ENCODE measurements at regions not wholly inside any gene's neighbourhood (a gene's known extent, or its start where the extent isn't known, plus 50 kb on each side); places are given as distances from the start of the nearest gene placed in this dataset.

DNA sequence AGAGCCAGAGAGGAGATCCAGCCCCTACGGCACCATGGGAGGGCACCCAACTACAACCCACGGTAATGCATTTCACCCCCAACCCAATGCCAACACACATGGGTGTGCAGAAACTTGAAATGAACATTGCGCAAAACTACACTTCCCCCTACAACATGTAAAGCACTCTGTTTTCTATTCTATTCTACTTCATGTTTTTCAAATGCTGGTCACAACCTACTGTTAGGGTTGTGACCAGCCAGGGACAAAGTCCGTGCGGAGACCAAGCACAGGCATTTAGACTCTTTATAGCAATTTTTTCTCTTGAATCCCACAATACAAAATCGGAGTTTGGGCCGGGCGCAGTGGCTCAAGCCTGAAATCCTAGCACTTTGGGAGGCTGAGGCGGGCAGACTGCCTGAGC lies 90.6 kb downstream of the MRPL14 start:
- Mint-ChIP-seq H3K27me3 (ENCODE audit: low read depth in 3 of 3) (peaks cover 0 to 6% (median 2%) of the 10 kb centered on the region in 3 donors), H3K4me1 (peaks cover 46% of the 10 kb centered on the region), H3K4me3 (peak overlapping the region in 1 of 2 donors; percentile 67), H3K27ac (peak overlapping the region; percentile 84 to 96 (median 90)), H3K36me3 (peaks cover 3 to 7% of the 10 kb centered on the region in 2 donors), H3K9me3 (peaks cover 0 to 3% (median 0%) of the 10 kb centered on the region in 7 donors)
- Histone ChIP-seq H3K4me1 (ENCODE audit: control insufficient read depth in 1 of 2, insufficient read depth in 2 of 2, low read length in 2 of 2) (peaks cover 45 to 47% of the 10 kb centered on the region in 2 donors), H3K9me3 (replicated peaks in 1 of 2; ENCODE audit: control insufficient read depth in 1 of 2, insufficient read depth in 1 of 2, low read length in 2 of 2) (no peaks in the 10 kb centered on the region), H4K20me1 (ENCODE audit: insufficient read depth, low read length) (no peaks in the 10 kb centered on the region), H3K79me2 (ENCODE audit: insufficient read depth, low read length) (no peaks in the 10 kb centered on the region), H3K4me3 (replicated peaks in 1 of 3; ENCODE audit: low read depth in 2 of 3, low read length in 3 of 3) (peak overlapping the region in 1 of 3 experiments; percentile 36), H3K4me2 (replicated peaks; ENCODE audit: extremely low read depth, low read length, poor library complexity, severe bottlenecking) (peak overlapping the region; percentile 31), H3K9ac (ENCODE audit: insufficient read depth, low read length, poor library complexity, severe bottlenecking) (no peak overlapping the region), H3K27ac (ENCODE audit: low read depth in 1 of 2, low read length in 2 of 2) (peak overlapping the region; percentile 62 to 74), H3K36me3 (replicated peaks in 1 of 2; ENCODE audit: control insufficient read depth in 1 of 2, insufficient read depth in 2 of 2, low read length in 2 of 2) (no peaks in the 10 kb centered on the region), H3K27me3 (ENCODE audit: control insufficient read depth in 2 of 2, insufficient read depth in 2 of 2, low read length in 2 of 2) (no peaks in the 10 kb centered on the region), H2AFZ (ENCODE audit: insufficient read depth, low read depth, low read length, poor library complexity, severe bottlenecking) (no peak overlapping the region)
- TF ChIP-seq, protein P1, sequence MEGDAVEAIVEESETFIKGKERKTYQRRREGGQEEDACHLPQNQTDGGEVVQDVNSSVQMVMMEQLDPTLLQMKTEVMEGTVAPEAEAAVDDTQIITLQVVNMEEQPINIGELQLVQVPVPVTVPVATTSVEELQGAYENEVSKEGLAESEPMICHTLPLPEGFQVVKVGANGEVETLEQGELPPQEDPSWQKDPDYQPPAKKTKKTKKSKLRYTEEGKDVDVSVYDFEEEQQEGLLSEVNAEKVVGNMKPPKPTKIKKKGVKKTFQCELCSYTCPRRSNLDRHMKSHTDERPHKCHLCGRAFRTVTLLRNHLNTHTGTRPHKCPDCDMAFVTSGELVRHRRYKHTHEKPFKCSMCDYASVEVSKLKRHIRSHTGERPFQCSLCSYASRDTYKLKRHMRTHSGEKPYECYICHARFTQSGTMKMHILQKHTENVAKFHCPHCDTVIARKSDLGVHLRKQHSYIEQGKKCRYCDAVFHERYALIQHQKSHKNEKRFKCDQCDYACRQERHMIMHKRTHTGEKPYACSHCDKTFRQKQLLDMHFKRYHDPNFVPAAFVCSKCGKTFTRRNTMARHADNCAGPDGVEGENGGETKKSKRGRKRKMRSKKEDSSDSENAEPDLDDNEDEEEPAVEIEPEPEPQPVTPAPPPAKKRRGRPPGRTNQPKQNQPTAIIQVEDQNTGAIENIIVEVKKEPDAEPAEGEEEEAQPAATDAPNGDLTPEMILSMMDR (IDR thresholded peaks at IDR 0.05) = no peak
- 38% methylated on average over 9 of the region's 9 CpGs for WGBS (ENCODE audit: insufficient coverage)
- peak; percentile 82 to 93 (median 86) for DNase-seq
- intact Hi-C loops (cut with micrococcal nuclease) = loop anchor here (5.0 kb wide), 1 partner anchor 36 kb away; no protein-coding TSS in a partner anchor

DNA sequence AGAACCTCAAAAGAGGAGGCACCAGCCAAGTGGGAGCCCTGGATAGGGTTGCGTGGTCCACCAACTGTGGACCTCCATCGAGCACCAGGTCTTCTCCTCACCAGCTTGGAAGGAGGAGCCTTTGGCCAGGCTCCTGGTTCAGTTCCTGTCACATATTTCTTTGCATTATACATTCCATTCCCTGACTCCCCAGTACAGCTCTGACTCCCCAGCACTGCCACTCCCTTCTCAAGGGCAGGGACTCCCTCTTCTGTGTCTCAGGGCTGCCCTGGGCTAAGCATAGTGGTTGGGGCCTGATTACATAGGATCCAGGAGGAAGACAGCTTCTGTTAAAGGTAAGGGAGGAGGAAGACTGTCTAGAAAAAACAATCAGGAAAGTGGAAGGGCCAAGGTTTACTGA lies 91.1 kb downstream of the MRPL14 start:
- Histone ChIP-seq H3K9me3 (replicated peaks in 1 of 2; ENCODE audit: control insufficient read depth in 1 of 2, insufficient read depth in 1 of 2, low read length in 2 of 2) (no peaks in the 10 kb centered on the region), H3K79me2 (ENCODE audit: insufficient read depth, low read length) (no peaks in the 10 kb centered on the region), H3K27me3 (ENCODE audit: control insufficient read depth in 2 of 2, insufficient read depth in 2 of 2, low read length in 2 of 2) (peaks cover 0 to 1% of the 10 kb centered on the region in 2 donors), H3K36me3 (replicated peaks in 1 of 2; ENCODE audit: control insufficient read depth in 1 of 2, insufficient read depth in 2 of 2, low read length in 2 of 2) (no peaks in the 10 kb centered on the region), H3K4me3 (replicated peaks in 1 of 3; ENCODE audit: low read depth in 2 of 3, low read length in 3 of 3) (peak overlapping the region in 1 of 3 experiments; percentile 36), H3K4me2 (replicated peaks; ENCODE audit: extremely low read depth, low read length, poor library complexity, severe bottlenecking) (peak overlapping the region; percentile 31), H3K4me1 (ENCODE audit: control insufficient read depth in 1 of 2, insufficient read depth in 2 of 2, low read length in 2 of 2) (peaks cover 40 to 42% of the 10 kb centered on the region in 2 donors), H4K20me1 (ENCODE audit: insufficient read depth, low read length) (no peaks in the 10 kb centered on the region), H2AFZ (ENCODE audit: insufficient read depth, low read depth, low read length, poor library complexity, severe bottlenecking) (no peak overlapping the region), H3K27ac (ENCODE audit: low read depth in 1 of 2, low read length in 2 of 2) (peak overlapping the region; percentile 62 to 74), H3K9ac (ENCODE audit: insufficient read depth, low read length, poor library complexity, severe bottlenecking) (peak overlapping the region; percentile 9)
- peaks cover 0 to 3% (median 0%) of the 10 kb centered on the region in 7 donors for H3K9me3 Mint-ChIP-seq
- peaks cover 1 to 6% (median 2%) of the 10 kb centered on the region in 3 donors for H3K27me3 Mint-ChIP-seq (ENCODE audit: low read depth in 3 of 3)
- peak overlapping the region in 1 of 2 donors; percentile 59 for H3K4me3 Mint-ChIP-seq
- peaks cover 41% of the 10 kb centered on the region for H3K4me1 Mint-ChIP-seq
- TF ChIP-seq, protein P1 (IDR thresholded peaks at IDR 0.05) = no peak
- no peak for DNase-seq
- peaks cover 3 to 7% of the 10 kb centered on the region in 2 donors for H3K36me3 Mint-ChIP-seq
- intact Hi-C loops (cut with micrococcal nuclease) = loop anchor here (5.0 kb wide), 1 partner anchor 36 kb away; no protein-coding TSS in a partner anchor
- peak overlapping the region; percentile 89 to 96 (median 90) for H3K27ac Mint-ChIP-seq
- WGBS (ENCODE audit: insufficient coverage) = 100% methylated on average over 2 of the region's 2 CpGs

Data from CD14-positive monocyte (primary cell).